ENCODE measurements at regions not wholly inside any gene's neighbourhood (a gene's known extent, or its start where the extent isn't known, plus 50 kb on each side); places are given as distances from the start of the nearest gene placed in this dataset.

GRCh38 chr2:159854481-159854880, 56.5 kb upstream of the CD302 start:
- H3K4me3 ChIP-seq (ENCODE audit: control insufficient read depth, low read depth, low read length), result no peak overlapping the region
- DNase-seq (ENCODE audit: low read depth), result no peak
- no peak for TF ChIP-seq CTCF (conservative IDR thresholded peaks at IDR 0.05; ENCODE audit: control insufficient read depth, insufficient read depth, low read depth, low read length)

GRCh38 chr2:159853101-159853500, 55.1 kb upstream of the CD302 start:
- TF ChIP-seq CTCF (conservative IDR thresholded peaks at IDR 0.05; ENCODE audit: control insufficient read depth, insufficient read depth, low read depth, low read length), result no peak
- H3K4me3 ChIP-seq (ENCODE audit: control insufficient read depth, low read depth, low read length), result no peak overlapping the region
- no peak for DNase-seq (ENCODE audit: low read depth)

- TF ChIP-seq CTCF (conservative IDR thresholded peaks at IDR 0.05; ENCODE audit: control insufficient read depth, insufficient read depth, low read depth, low read length), result no peak
- H3K4me3 ChIP-seq (ENCODE audit: control insufficient read depth, low read depth, low read length), result no peak overlapping the region
- DNase-seq (ENCODE audit: low read depth), result no peak
These were observed 53.9 kb upstream of the CD302 start for GRCh38 chr2:159851941-159852340.

- no peak for DNase-seq (ENCODE audit: low read depth)
- no peak for TF ChIP-seq CTCF (conservative IDR thresholded peaks at IDR 0.05; ENCODE audit: control insufficient read depth, insufficient read depth, low read depth, low read length)
These were observed 52.8 kb upstream of the CD302 start for GRCh38 chr2:159850789-159851188.

GRCh38 chr2:159849160-159849813, 51.3 kb upstream of the CD302 start:
- no peak for TF ChIP-seq CTCF (conservative IDR thresholded peaks at IDR 0.05; ENCODE audit: control insufficient read depth, insufficient read depth, low read depth, low read length)
- H3K4me3 ChIP-seq (ENCODE audit: control insufficient read depth, low read depth, low read length), result no peak overlapping the region
- DNase-seq (ENCODE audit: low read depth), result no peak

More at GRCh38 chr2:159850789-159851188, 52.8 kb upstream of the CD302 start:
- no peak overlapping the region for H3K4me3 ChIP-seq (ENCODE audit: control insufficient read depth, low read depth, low read length)

All from fibroblast of mammary gland (primary cell).